Sigmoid colon (tissue), 6 donors: ENCODE measurements at regions not wholly inside any gene's neighbourhood (a gene's known extent, or its start where the extent isn't known, plus 50 kb on each side); places are given as distances from the start of the nearest gene placed in this dataset.

Experiments used
- DNase-seq: peaks from one replicate; pipeline ENCODE4 v3.0.0-alpha.2; 2019
- H3K27ac ChIP-seq, 4 donors: fragments of 200-600 bp; sonication (generic); one replicate each; pipeline ENCODE4 v1.5.1; 2016 to 2019; ENCODE audit warnings: mild to moderate bottlenecking in 1 of 4
- H3K27me3 ChIP-seq, 3 donors: fragments of 200-600 bp; sonication (generic); one replicate each; pipeline ENCODE4 v1.5.1; 2019; ENCODE audit warnings: mild to moderate bottlenecking in 1 of 3
- H3K36me3 ChIP-seq, 4 donors: fragments of 200-600 bp; sonication (generic); one replicate each; pipeline ENCODE4 v1.5.1; 2016 to 2019
- H3K4me1 ChIP-seq, 4 donors: fragments of 200-600 bp; sonication (generic); one replicate each; pipeline ENCODE4 v1.5.1; 2017 to 2019
- H3K4me3 ChIP-seq, 4 donors: fragments of 200-600 bp; sonication (generic); one replicate each; pipeline ENCODE4 v1.5.1; 2017 to 2019; ENCODE audit warnings: mild to moderate bottlenecking in 2 of 4, moderate library complexity in 1 of 4
- H3K9me3 ChIP-seq, 4 donors: fragments of 200-600 bp in 3 of 4; sonication (generic) in 3 of 4; one replicate each; pipeline versions ENCODE4 v1.5.1 to v1.6.1; 2013 to 2019
- CTCF ChIP-seq, 4 experiments: fragments of 450-650 bp in 3 of 4; fragments of 200-600 bp in 1 of 4; IDR thresholded peaks; one replicate each; pipeline ENCODE4 v1.5.1; 2016 to 2019; ENCODE audit warnings: antibody characterized with exemption in 4 of 4, mild to moderate bottlenecking in 3 of 4, moderate library complexity in 2 of 4
- EP300 ChIP-seq, 4 donors: sonication (generic); formaldehyde crosslinking; IDR thresholded peaks; one replicate each; pipeline ENCODE4 v1.6.1; 2017; ENCODE audit warnings: antibody characterized with exemption in 4 of 4
- POLR2A ChIP-seq, 2 donors: fragments of 450-650 bp; IDR thresholded peaks; one replicate each; pipeline ENCODE4 v1.6.1; 2016; ENCODE audit warnings: antibody characterized with exemption in 2 of 2, mild to moderate bottlenecking in 2 of 2, moderate library complexity in 2 of 2
- POLR2AphosphoS5 ChIP-seq, 4 donors: sonication (generic); formaldehyde crosslinking; IDR thresholded peaks; one replicate each; pipeline ENCODE4 v1.6.1; 2017; ENCODE audit warnings: antibody characterized with exemption in 4 of 4
- WGBS, 2 donors: extraction: QIAGEN DNeasy Blood & Tissue Kit; methylation state at CpG; one replicate each; pipeline ENCODE4 v1.1.7; 2013; 5-methylcytosine and 5-hydroxymethylcytosine counted together
- intact Hi-C: fragments of 100-400 bp; cut with DNase I; formaldehyde crosslinking; loops from one replicate; pipeline ENCODE4 v1.15.1; 2023
- donor health status: healthy with polysubstance abuse.
- donor health status: healthy.

- 48 to 93% methylated on average over 1 of the region's 1 CpG for WGBS, 2 donors
These were observed 764.6 kb downstream of the NCAM2 start for GRCh38 chr21:21762855-21763254.

GRCh38 chr21:21764281-21764680 lies 766.1 kb downstream of the NCAM2 start:
- intact Hi-C loops: no loop called here
- H3K36me3 ChIP-seq: no peaks in the 10 kb centered on the region
- H3K9me3 ChIP-seq: peaks cover 0 to 2% (median 0%) of the 10 kb centered on the region in 4 donors
- no peaks in the 10 kb centered on the region for H3K27me3 ChIP-seq
- H3K4me3 ChIP-seq: no peak overlapping the region
- no peak overlapping the region for H3K27ac ChIP-seq
- no peak for TF ChIP-seq POLR2AphosphoS5 (IDR thresholded peaks at IDR 0.05)
- TF ChIP-seq EP300 (IDR thresholded peaks at IDR 0.05): no peak
- TF ChIP-seq CTCF (IDR thresholded peaks at IDR 0.05): no peak
- TF ChIP-seq POLR2A (IDR thresholded peaks at IDR 0.05): no peak
- DNase-seq: no peak
- WGBS, 2 donors: 14 to 66% methylated on average over 2 of the region's 2 CpGs
- H3K4me1 ChIP-seq: no peaks in the 10 kb centered on the region

More at GRCh38 chr21:21762855-21763254, 764.6 kb downstream of the NCAM2 start:
- Histone ChIP-seq H3K36me3 (no peaks in the 10 kb centered on the region), H3K9me3 (no peaks in the 10 kb centered on the region), H3K27ac (no peak overlapping the region), H3K4me1 (no peaks in the 10 kb centered on the region), H3K27me3 (no peaks in the 10 kb centered on the region), H3K4me3 (no peak overlapping the region)
- DNase-seq: no peak
- intact Hi-C loops: no loop called here
- TF ChIP-seq POLR2AphosphoS5 (IDR thresholded peaks at IDR 0.05): no peak
- TF ChIP-seq EP300 (IDR thresholded peaks at IDR 0.05): no peak
- TF ChIP-seq CTCF (IDR thresholded peaks at IDR 0.05): no peak
- TF ChIP-seq POLR2A (IDR thresholded peaks at IDR 0.05): no peak

GRCh38 chr21:21767276-21767675 lies 769.1 kb downstream of the NCAM2 start:
- DNase-seq: no peak
- no peak overlapping the region for H3K27ac ChIP-seq
- no peak overlapping the region for H3K4me3 ChIP-seq
- no peaks in the 10 kb centered on the region for H3K4me1 ChIP-seq
- H3K36me3 ChIP-seq: no peaks in the 10 kb centered on the region
- no peak for TF ChIP-seq CTCF (IDR thresholded peaks at IDR 0.05)
- TF ChIP-seq POLR2AphosphoS5 (IDR thresholded peaks at IDR 0.05): no peak
- TF ChIP-seq EP300 (IDR thresholded peaks at IDR 0.05): no peak
- TF ChIP-seq POLR2A (IDR thresholded peaks at IDR 0.05): no peak
- peaks cover 0 to 2% (median 0%) of the 10 kb centered on the region in 4 donors for H3K9me3 ChIP-seq
- H3K27me3 ChIP-seq: no peaks in the 10 kb centered on the region
- intact Hi-C loops: no loop called here
- WGBS, 2 donors: 82 to 84% methylated on average over 5 of the region's 5 CpGs

GRCh38 chr21:21788591-21788990 lies 790.4 kb downstream of the NCAM2 start:
- Histone ChIP-seq H3K27me3 (no peaks in the 10 kb centered on the region), H3K36me3 (no peaks in the 10 kb centered on the region), H3K9me3 (no peaks in the 10 kb centered on the region), H3K4me3 (no peak overlapping the region), H3K4me1 (no peaks in the 10 kb centered on the region), H3K27ac (no peak overlapping the region)
- no peak for DNase-seq
- TF ChIP-seq POLR2A (IDR thresholded peaks at IDR 0.05): no peak
- TF ChIP-seq EP300 (IDR thresholded peaks at IDR 0.05): no peak
- no peak for TF ChIP-seq POLR2AphosphoS5 (IDR thresholded peaks at IDR 0.05)
- TF ChIP-seq CTCF (IDR thresholded peaks at IDR 0.05): no peak
- intact Hi-C loops: no loop called here

GRCh38 chr21:21801921-21802320 lies 803.7 kb downstream of the NCAM2 start:
- intact Hi-C loops: no loop called here
- 58 to 60% methylated on average over 2 of the region's 2 CpGs for WGBS, 2 donors

More at GRCh38 chr21:21801921-21802320, 803.7 kb downstream of the NCAM2 start:
- H3K27ac ChIP-seq: no peak overlapping the region
- H3K27me3 ChIP-seq: no peaks in the 10 kb centered on the region
- TF ChIP-seq POLR2A (IDR thresholded peaks at IDR 0.05) (no peak), POLR2AphosphoS5 (IDR thresholded peaks at IDR 0.05) (no peak), CTCF (IDR thresholded peaks at IDR 0.05) (no peak), EP300 (IDR thresholded peaks at IDR 0.05) (no peak)
- no peak overlapping the region for H3K4me3 ChIP-seq
- H3K9me3 ChIP-seq: no peaks in the 10 kb centered on the region
- no peak for DNase-seq
- H3K36me3 ChIP-seq: no peaks in the 10 kb centered on the region
- H3K4me1 ChIP-seq: no peaks in the 10 kb centered on the region
